ENCODE measurements at regions not wholly inside any gene's neighbourhood (a gene's known extent, or its start where the extent isn't known, plus 50 kb on each side); places are given as distances from the start of the nearest gene placed in this dataset.

DNA sequence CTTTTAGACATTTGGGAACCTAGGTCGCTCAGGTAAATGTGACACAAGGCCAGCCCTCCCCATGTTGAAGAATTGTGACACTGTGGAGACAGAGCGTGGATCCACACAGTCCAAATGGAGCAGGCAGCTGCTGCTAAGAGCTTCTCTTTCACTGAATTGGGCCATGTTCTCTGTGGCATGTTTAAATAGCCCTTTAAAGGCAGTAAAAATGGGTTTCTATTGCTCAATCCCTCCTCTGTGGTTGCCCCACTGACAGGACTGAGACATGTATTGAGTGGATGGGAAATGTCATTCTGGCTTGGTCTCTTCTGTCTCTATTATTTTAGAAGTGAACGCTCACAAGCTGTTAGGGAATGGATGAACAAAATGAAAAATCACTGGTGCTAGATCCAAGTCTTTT is 84.0 kb upstream of the PRICKLE1 start:
- no peaks in the 10 kb centered on the region for H3K27me3 ChIP-seq (ENCODE audit: insufficient read depth in 3 of 3, low read length in 2 of 3)
- intact Hi-C loops (cut with DNase I): no loop called here
- no peak overlapping the region for H3K4me3 ChIP-seq
- H3K9me3 ChIP-seq: no peaks in the 10 kb centered on the region
- H3K36me3 ChIP-seq (ENCODE audit: insufficient read depth in 1 of 2, low read depth in 1 of 2): no peaks in the 10 kb centered on the region
- no peak overlapping the region for H3K27ac ChIP-seq
- WGBS, 3 donors: 85 to 88% (median 87%) methylated on average over 3 of the region's 3 CpGs
- H3K4me1 ChIP-seq: no peaks in the 10 kb centered on the region
- DNase-seq (no peak), ATAC-seq (no peak)
- TF ChIP-seq, protein P1, sequence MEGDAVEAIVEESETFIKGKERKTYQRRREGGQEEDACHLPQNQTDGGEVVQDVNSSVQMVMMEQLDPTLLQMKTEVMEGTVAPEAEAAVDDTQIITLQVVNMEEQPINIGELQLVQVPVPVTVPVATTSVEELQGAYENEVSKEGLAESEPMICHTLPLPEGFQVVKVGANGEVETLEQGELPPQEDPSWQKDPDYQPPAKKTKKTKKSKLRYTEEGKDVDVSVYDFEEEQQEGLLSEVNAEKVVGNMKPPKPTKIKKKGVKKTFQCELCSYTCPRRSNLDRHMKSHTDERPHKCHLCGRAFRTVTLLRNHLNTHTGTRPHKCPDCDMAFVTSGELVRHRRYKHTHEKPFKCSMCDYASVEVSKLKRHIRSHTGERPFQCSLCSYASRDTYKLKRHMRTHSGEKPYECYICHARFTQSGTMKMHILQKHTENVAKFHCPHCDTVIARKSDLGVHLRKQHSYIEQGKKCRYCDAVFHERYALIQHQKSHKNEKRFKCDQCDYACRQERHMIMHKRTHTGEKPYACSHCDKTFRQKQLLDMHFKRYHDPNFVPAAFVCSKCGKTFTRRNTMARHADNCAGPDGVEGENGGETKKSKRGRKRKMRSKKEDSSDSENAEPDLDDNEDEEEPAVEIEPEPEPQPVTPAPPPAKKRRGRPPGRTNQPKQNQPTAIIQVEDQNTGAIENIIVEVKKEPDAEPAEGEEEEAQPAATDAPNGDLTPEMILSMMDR (IDR thresholded peaks at IDR 0.05): no peak

DNA sequence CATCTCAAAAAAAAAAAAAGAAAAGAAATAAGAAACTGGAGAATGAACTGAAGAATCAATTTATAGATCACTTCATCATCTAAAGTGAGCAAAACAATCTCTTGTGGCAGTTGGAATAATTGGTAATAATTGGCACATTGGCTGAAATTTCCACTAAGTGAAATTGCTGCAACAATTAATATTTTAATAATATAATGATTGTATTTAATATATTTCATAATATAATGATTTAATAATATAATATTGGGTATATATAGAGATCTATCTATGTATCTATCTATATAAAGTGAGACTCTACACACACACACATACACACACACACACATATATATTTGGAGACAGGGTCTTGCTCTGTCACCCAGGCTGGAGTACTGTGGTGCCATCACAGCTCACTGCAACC is 81.2 kb upstream of the PRICKLE1 start:
- H3K9me3 ChIP-seq: no peaks in the 10 kb centered on the region
- DNase-seq (no peak), ATAC-seq (no peak)
- H3K4me1 ChIP-seq: no peaks in the 10 kb centered on the region
- intact Hi-C loops (cut with DNase I): no loop called here
- TF ChIP-seq, protein P1 (IDR thresholded peaks at IDR 0.05): no peak
- H3K27me3 ChIP-seq (ENCODE audit: insufficient read depth in 3 of 3, low read length in 2 of 3): no peaks in the 10 kb centered on the region
- H3K4me3 ChIP-seq: no peak overlapping the region
- no peak overlapping the region for H3K27ac ChIP-seq
- H3K36me3 ChIP-seq (ENCODE audit: insufficient read depth in 1 of 2, low read depth in 1 of 2): no peaks in the 10 kb centered on the region

DNA sequence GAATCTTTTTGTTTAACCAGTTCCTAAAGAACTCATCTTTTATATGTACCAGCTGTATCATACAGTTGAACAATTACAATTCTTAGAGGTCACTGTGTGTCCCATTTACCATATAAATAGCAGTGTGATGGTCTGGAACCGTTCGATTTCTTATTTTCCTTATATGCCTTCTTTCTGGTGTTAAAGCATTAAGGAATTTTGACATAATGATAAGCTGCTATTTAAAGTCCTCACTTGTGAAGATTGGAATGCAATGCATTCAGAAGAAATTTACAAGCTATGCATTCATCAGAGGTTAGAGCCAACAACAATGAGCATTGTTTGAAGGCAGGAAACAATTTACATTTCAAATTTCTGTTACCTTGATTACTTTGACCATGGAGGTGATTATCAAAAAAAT is 80.0 kb upstream of the PRICKLE1 start:
- Histone ChIP-seq H3K4me1 (no peaks in the 10 kb centered on the region), H3K9me3 (no peaks in the 10 kb centered on the region), H3K27me3 (ENCODE audit: insufficient read depth in 3 of 3, low read length in 2 of 3) (no peaks in the 10 kb centered on the region), H3K4me3 (no peak overlapping the region), H3K36me3 (ENCODE audit: insufficient read depth in 1 of 2, low read depth in 1 of 2) (no peaks in the 10 kb centered on the region), H3K27ac (no peak overlapping the region)
- intact Hi-C loops (cut with DNase I): no loop called here
- DNase-seq (no peak), ATAC-seq (no peak)
- 16 to 26% (median 20%) methylated on average over 2 of the region's 2 CpGs for WGBS, 3 donors
- TF ChIP-seq, protein P1 (IDR thresholded peaks at IDR 0.05): no peak

DNA sequence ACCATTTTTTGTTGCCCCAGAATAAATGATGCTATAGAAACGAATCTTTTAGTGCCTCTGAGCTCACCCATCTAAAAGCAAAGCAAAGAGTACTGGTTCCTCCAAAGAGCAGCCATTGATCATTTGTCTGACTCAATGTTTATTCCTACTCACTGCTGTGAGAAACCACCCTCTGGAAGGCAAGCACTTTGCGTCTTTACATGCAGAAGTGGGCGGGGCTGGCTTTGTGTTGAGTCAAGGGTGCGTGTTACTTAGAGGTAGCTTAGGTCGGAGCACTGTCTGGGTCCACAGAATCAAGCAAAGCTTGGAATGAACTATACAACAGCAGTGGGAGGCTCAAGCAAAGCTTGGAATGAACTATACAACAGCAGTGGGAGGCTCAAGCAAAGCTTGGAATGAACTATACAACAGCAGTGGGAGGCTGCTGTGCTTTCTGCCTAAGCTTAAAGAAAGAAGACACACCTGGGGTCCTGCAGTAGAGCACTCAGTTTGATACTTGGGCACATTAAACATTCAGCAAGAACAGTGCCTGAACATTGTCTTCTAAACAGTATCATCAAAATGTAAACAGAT is 77.2 kb upstream of the PRICKLE1 start:
- 78 to 86% (median 83%) methylated on average over 5 of the region's 5 CpGs for WGBS, 3 donors
- Histone ChIP-seq H3K4me1 (peaks cover 4% of the 10 kb centered on the region), H3K36me3 (ENCODE audit: insufficient read depth in 1 of 2, low read depth in 1 of 2) (no peaks in the 10 kb centered on the region), H3K4me3 (no peak overlapping the region), H3K9me3 (no peaks in the 10 kb centered on the region), H3K27ac (no peak overlapping the region), H3K27me3 (ENCODE audit: insufficient read depth in 3 of 3, low read length in 2 of 3) (no peaks in the 10 kb centered on the region)
- TF ChIP-seq, protein P1 (IDR thresholded peaks at IDR 0.05): no peak
- no peak for ATAC-seq
- intact Hi-C loops (cut with DNase I): no loop called here
- no peak for DNase-seq

DNA sequence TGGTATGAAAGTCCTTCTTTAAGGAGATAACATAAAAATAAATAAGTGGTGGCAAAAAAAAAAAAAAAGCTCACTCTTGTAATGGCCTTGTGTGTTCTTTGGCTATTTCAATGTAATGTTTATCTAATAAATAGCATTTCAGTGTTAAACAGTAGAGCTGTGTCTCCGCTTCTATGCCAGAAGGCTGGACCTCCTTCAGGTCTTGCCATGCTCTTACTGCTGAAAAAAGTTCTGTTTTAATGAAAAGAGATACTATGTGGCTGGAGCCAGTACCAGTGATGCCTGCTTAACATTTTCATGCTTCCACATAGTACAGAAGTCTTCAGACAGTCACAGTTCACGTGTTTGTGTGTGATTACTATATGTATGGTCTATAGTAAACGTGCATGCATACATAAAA is 74.1 kb upstream of the PRICKLE1 start:
- no peak overlapping the region for H3K27ac ChIP-seq
- 86 to 91% (median 89%) methylated on average over 3 of the region's 3 CpGs for WGBS, 3 donors
- intact Hi-C loops (cut with DNase I): no loop called here
- no peaks in the 10 kb centered on the region for H3K36me3 ChIP-seq (ENCODE audit: insufficient read depth in 1 of 2, low read depth in 1 of 2)
- H3K4me1 ChIP-seq: peaks cover 17% of the 10 kb centered on the region
- TF ChIP-seq, protein P1 (IDR thresholded peaks at IDR 0.05): no peak
- H3K9me3 ChIP-seq: no peaks in the 10 kb centered on the region
- no peaks in the 10 kb centered on the region for H3K27me3 ChIP-seq (ENCODE audit: insufficient read depth in 3 of 3, low read length in 2 of 3)
- ATAC-seq: no peak
- no peak for DNase-seq
- H3K4me3 ChIP-seq: no peak overlapping the region
